ENCODE measurements at regions not wholly inside any gene's neighbourhood (a gene's known extent, or its start where the extent isn't known, plus 50 kb on each side); places are given as distances from the start of the nearest gene placed in this dataset.

DNA sequence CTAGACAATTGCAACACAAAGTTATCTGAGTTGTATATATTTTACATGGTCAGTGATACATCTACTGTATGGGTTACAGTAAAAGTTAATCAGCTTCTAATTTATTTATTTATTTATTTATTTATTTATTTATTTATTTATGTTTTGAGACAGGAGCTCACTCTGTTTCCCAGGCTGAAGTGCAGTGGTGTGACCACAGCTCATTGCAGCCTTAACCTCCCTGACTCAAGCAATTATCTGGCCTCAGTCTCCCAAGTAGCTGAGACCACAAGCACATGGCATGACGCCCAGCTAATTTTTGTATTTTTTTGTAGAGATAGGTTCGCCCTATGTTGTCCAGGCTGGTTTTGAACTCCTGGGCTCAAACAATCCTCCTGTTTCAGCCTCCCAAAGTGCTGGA, 241.6 kb downstream of the PTPRC start (continued):
- TF ChIP-seq, protein P1, sequence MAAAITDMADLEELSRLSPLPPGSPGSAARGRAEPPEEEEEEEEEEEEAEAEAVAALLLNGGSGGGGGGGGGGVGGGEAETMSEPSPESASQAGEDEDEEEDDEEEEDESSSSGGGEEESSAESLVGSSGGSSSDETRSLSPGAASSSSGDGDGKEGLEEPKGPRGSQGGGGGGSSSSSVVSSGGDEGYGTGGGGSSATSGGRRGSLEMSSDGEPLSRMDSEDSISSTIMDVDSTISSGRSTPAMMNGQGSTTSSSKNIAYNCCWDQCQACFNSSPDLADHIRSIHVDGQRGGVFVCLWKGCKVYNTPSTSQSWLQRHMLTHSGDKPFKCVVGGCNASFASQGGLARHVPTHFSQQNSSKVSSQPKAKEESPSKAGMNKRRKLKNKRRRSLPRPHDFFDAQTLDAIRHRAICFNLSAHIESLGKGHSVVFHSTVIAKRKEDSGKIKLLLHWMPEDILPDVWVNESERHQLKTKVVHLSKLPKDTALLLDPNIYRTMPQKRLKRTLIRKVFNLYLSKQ (tag by site-specific recombination; IDR thresholded peaks at IDR 0.05; ENCODE audit: borderline replicate concordance): no peak
- peak; percentile 50; the same call in 1 of the 2 replicates for TF ChIP-seq ZNF223 (tag by site-specific recombination; IDR thresholded peaks at IDR 0.05)
- peak; percentile 88 for TF ChIP-seq ZNF555 (tag by site-specific recombination; conservative IDR thresholded peaks at IDR 0.05)
- TF ChIP-seq GLI4 (tag by site-specific recombination; IDR thresholded peaks at IDR 0.05): no peak
- no peak for TF ChIP-seq ZNF624 (tag by site-specific recombination; IDR thresholded peaks at IDR 0.05)
- no peak for TF ChIP-seq ZNF302 (tag by site-specific recombination; IDR thresholded peaks at IDR 0.05; ENCODE audit: low read depth)
- TF ChIP-seq ZNF530 (tag by site-specific recombination; IDR thresholded peaks at IDR 0.05; ENCODE audit: low read depth): peak; percentile 69
- peak; percentile 89 for TF ChIP-seq ZNF558 (tag by site-specific recombination; IDR thresholded peaks at IDR 0.05)
- TF ChIP-seq MZF1 (tag by site-specific recombination; IDR thresholded peaks at IDR 0.05; ENCODE audit: borderline replicate concordance): peak; percentile 34; the same call in 1 of the 2 replicates
- no peak for TF ChIP-seq ZSCAN23 (tag by site-specific recombination; IDR thresholded peaks at IDR 0.05)
- TF ChIP-seq, protein P2, sequence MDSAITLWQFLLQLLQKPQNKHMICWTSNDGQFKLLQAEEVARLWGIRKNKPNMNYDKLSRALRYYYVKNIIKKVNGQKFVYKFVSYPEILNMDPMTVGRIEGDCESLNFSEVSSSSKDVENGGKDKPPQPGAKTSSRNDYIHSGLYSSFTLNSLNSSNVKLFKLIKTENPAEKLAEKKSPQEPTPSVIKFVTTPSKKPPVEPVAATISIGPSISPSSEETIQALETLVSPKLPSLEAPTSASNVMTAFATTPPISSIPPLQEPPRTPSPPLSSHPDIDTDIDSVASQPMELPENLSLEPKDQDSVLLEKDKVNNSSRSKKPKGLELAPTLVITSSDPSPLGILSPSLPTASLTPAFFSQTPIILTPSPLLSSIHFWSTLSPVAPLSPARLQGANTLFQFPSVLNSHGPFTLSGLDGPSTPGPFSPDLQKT (IDR thresholded peaks at IDR 0.05; ENCODE audit: borderline replicate concordance, low read depth, low read length): no peak
- TF ChIP-seq ZNF76 (tag by site-specific recombination; IDR thresholded peaks at IDR 0.05; ENCODE audit: borderline replicate concordance, low read depth): no peak
- no peak for TF ChIP-seq KLF16 (tag by site-specific recombination; IDR thresholded peaks at IDR 0.05)
- TF ChIP-seq ZNF621 (tag by site-specific recombination; IDR thresholded peaks at IDR 0.05): no peak
- no peak for TF ChIP-seq ZNF596 (tag by site-specific recombination; IDR thresholded peaks at IDR 0.05)
- no peak for TF ChIP-seq GLIS1 (tag by site-specific recombination; IDR thresholded peaks at IDR 0.05)
- TF ChIP-seq ZNF10 (tag by site-specific recombination; IDR thresholded peaks at IDR 0.05): no peak
- TF ChIP-seq ZNF350 (tag by site-specific recombination; IDR thresholded peaks at IDR 0.05): no peak
- TF ChIP-seq ZBTB21 (tag by site-specific recombination; IDR thresholded peaks at IDR 0.05): peak; percentile 69
- peak; percentile 96 for TF ChIP-seq ZNF266 (tag by site-specific recombination; IDR thresholded peaks at IDR 0.05; ENCODE audit: low read depth)
- 0 out of 2 replicates have a peak, but pooled peaks have one; percentile 50 for TF ChIP-seq ZNF292 (tag by site-specific recombination; IDR thresholded peaks at IDR 0.05; ENCODE audit: borderline replicate concordance, low read depth)
- TF ChIP-seq ZNF416 (tag by site-specific recombination; IDR thresholded peaks at IDR 0.05): no peak
- no peak for TF ChIP-seq ZNF311 (tag by site-specific recombination; IDR thresholded peaks at IDR 0.05; ENCODE audit: borderline replicate concordance)
- TF ChIP-seq SP7 (tag by site-specific recombination; IDR thresholded peaks at IDR 0.05): no peak
- TF ChIP-seq, protein P3, sequence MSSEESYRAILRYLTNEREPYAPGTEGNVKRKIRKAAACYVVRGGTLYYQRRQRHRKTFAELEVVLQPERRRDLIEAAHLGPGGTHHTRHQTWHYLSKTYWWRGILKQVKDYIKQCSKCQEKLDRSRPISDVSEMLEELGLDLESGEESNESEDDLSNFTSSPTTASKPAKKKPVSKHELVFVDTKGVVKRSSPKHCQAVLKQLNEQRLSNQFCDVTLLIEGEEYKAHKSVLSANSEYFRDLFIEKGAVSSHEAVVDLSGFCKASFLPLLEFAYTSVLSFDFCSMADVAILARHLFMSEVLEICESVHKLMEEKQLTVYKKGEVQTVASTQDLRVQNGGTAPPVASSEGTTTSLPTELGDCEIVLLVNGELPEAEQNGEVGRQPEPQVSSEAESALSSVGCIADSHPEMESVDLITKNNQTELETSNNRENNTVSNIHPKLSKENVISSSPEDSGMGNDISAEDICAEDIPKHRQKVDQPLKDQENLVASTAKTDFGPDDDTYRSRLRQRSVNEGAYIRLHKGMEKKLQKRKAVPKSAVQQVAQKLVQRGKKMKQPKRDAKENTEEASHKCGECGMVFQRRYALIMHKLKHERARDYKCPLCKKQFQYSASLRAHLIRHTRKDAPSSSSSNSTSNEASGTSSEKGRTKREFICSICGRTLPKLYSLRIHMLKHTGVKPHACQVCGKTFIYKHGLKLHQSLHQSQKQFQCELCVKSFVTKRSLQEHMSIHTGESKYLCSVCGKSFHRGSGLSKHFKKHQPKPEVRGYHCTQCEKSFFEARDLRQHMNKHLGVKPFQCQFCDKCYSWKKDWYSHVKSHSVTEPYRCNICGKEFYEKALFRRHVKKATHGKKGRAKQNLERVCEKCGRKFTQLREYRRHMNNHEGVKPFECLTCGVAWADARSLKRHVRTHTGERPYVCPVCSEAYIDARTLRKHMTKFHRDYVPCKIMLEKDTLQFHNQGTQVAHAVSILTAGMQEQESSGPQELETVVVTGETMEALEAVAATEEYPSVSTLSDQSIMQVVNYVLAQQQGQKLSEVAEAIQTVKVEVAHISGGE (tag by site-specific recombination; conservative IDR thresholded peaks at IDR 0.05; ENCODE audit: low read depth): peak; percentile 76
- peak; percentile 66; the same call in 1 of the 2 replicates for TF ChIP-seq ZNF404 (tag by site-specific recombination; IDR thresholded peaks at IDR 0.05)
- TF ChIP-seq ZNF660 (tag by site-specific recombination; IDR thresholded peaks at IDR 0.05): no peak
- TF ChIP-seq ZNF670 (tag by site-specific recombination; IDR thresholded peaks at IDR 0.05; ENCODE audit: low read depth): no peak
- TF ChIP-seq ZNF248 (tag by site-specific recombination; IDR thresholded peaks at IDR 0.05): no peak
- no peak for TF ChIP-seq KLF7 (tag by site-specific recombination; IDR thresholded peaks at IDR 0.05; ENCODE audit: borderline replicate concordance)
- no peak for TF ChIP-seq HOXD13 (CRISPR knock-in tag; IDR thresholded peaks at IDR 0.05; ENCODE audit: borderline replicate concordance)
- no peak for TF ChIP-seq ZNF473 (tag by site-specific recombination; IDR thresholded peaks at IDR 0.05)
- TF ChIP-seq ZFP41 (tag by site-specific recombination; IDR thresholded peaks at IDR 0.05; ENCODE audit: borderline replicate concordance): no peak
- TF ChIP-seq, protein P4, sequence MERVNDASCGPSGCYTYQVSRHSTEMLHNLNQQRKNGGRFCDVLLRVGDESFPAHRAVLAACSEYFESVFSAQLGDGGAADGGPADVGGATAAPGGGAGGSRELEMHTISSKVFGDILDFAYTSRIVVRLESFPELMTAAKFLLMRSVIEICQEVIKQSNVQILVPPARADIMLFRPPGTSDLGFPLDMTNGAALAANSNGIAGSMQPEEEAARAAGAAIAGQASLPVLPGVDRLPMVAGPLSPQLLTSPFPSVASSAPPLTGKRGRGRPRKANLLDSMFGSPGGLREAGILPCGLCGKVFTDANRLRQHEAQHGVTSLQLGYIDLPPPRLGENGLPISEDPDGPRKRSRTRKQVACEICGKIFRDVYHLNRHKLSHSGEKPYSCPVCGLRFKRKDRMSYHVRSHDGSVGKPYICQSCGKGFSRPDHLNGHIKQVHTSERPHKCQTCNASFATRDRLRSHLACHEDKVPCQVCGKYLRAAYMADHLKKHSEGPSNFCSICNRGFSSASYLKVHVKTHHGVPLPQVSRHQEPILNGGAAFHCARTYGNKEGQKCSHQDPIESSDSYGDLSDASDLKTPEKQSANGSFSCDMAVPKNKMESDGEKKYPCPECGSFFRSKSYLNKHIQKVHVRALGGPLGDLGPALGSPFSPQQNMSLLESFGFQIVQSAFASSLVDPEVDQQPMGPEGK (tag by site-specific recombination; IDR thresholded peaks at IDR 0.05): no peak
- no peak for TF ChIP-seq ZNF561 (tag by site-specific recombination; IDR thresholded peaks at IDR 0.05; ENCODE audit: borderline replicate concordance)

Data from HEK293 (cell line).